H9 (cell line): ENCODE measurements at regions not wholly inside any gene's neighbourhood (a gene's known extent, or its start where the extent isn't known, plus 50 kb on each side); places are given as distances from the start of the nearest gene placed in this dataset.

Experiments
- DNase-seq: peaks from one replicate; pipeline ENCODE4 v3.0.0-alpha.2; 2017
- H2AFZ ChIP-seq: one replicate; pipeline ENCODE4 v1.6.1; 2013; ENCODE audit warnings: mild to moderate bottlenecking, low read length, control low read depth, moderate library complexity
- H2AK5ac ChIP-seq: 2 replicates; pipeline ENCODE4 v1.6.1; 2013; ENCODE audit warnings: low read length, control low read depth, mixed read lengths; ENCODE audit not compliant: insufficient read length
- H2BK120ac ChIP-seq: one replicate; pipeline ENCODE4 v1.6.1; 2013; ENCODE audit warnings: low read depth, mild to moderate bottlenecking, low read length, control low read depth, inconsistent platforms; ENCODE audit not compliant: poor library complexity, severe bottlenecking
- H2BK12ac ChIP-seq: 2 replicates; pipeline ENCODE4 v1.6.1; 2013; ENCODE audit warnings: low read length, control low read depth, mixed read lengths, low read depth; ENCODE audit not compliant: insufficient read length
- H2BK15ac ChIP-seq: 2 replicates; pipeline ENCODE4 v1.6.1; 2013; ENCODE audit warnings: low read depth, low read length, control low read depth
- H2BK20ac ChIP-seq: one replicate; pipeline ENCODE4 v1.6.1; 2013; ENCODE audit warnings: low read depth, mild to moderate bottlenecking, low read length, control low read depth, inconsistent platforms; ENCODE audit not compliant: poor library complexity, severe bottlenecking
- H2BK5ac ChIP-seq: 2 replicates; pipeline ENCODE4 v1.6.1; 2013; ENCODE audit warnings: low read length, control low read depth, mixed read lengths; ENCODE audit not compliant: insufficient read length
- H3K14ac ChIP-seq: 2 replicates; pipeline ENCODE4 v1.6.1; 2013; ENCODE audit warnings: low read length, control low read depth; ENCODE audit not compliant: insufficient read depth
- H3K18ac ChIP-seq: 2 replicates; pipeline ENCODE4 v1.6.1; 2013; ENCODE audit warnings: low read depth, mild to moderate bottlenecking, mixed read lengths, low read length, control low read depth; ENCODE audit not compliant: insufficient read length
- H3K23ac ChIP-seq: 2 replicates; pipeline ENCODE4 v1.6.1; 2013; ENCODE audit warnings: low read length, control low read depth, mixed read lengths, low read depth; ENCODE audit not compliant: insufficient read length
- H3K23me2 ChIP-seq: 2 replicates; pipeline ENCODE4 v1.6.1; 2013; ENCODE audit warnings: low read depth, mild to moderate bottlenecking, mixed read lengths, low read length, control low read depth; ENCODE audit not compliant: insufficient read length, poor library complexity, severe bottlenecking
- H3K27ac ChIP-seq: 2 replicates; pipeline ENCODE4 v1.5.1; 2013; ENCODE audit warnings: low read length, control low read depth, mixed read lengths, low read depth; ENCODE audit not compliant: insufficient read length
- H3K27me3 ChIP-seq: 2 replicates; pipeline ENCODE4 v1.6.1; 2013; ENCODE audit warnings: low read length, control low read depth, inconsistent platforms; ENCODE audit not compliant: insufficient read depth
- H3K4ac ChIP-seq: 2 replicates; pipeline ENCODE4 v1.6.1; 2013; ENCODE audit warnings: low read depth, mild to moderate bottlenecking, control low read depth, inconsistent platforms, low read length, moderate library complexity
- H3K4me1 ChIP-seq: 2 replicates; pipeline ENCODE4 v1.6.1; 2013; ENCODE audit warnings: low read length, control low read depth, inconsistent platforms; ENCODE audit not compliant: insufficient read depth
- H3K4me2 ChIP-seq: 2 replicates; pipeline ENCODE4 v1.6.1; 2013; ENCODE audit warnings: low read length, control low read depth, mixed read lengths; ENCODE audit not compliant: insufficient read length, insufficient read depth
- H3K56ac ChIP-seq: 2 replicates; pipeline ENCODE4 v1.6.1; 2013; ENCODE audit warnings: low read depth, mild to moderate bottlenecking, mixed read lengths, low read length, control low read depth; ENCODE audit not compliant: insufficient read length
- H3K79me1 ChIP-seq: 2 replicates; pipeline ENCODE4 v1.6.1; 2013; ENCODE audit warnings: low read depth, mild to moderate bottlenecking, moderate library complexity, low read length, control low read depth, inconsistent platforms; ENCODE audit not compliant: insufficient read depth, poor library complexity, severe bottlenecking
- H3K79me2 ChIP-seq: 2 replicates; pipeline ENCODE4 v1.6.1; 2013; ENCODE audit warnings: low read length, control low read depth, inconsistent platforms; ENCODE audit not compliant: insufficient read depth
- H3K9ac ChIP-seq: 2 replicates; pipeline ENCODE4 v1.6.1; 2013; ENCODE audit warnings: low read length, control low read depth, mixed read lengths; ENCODE audit not compliant: insufficient read length; ENCODE audit errors: extremely low read depth
- H3K9me3 ChIP-seq: one replicate; pipeline ENCODE4 v1.6.1; 2013; ENCODE audit warnings: low read depth, low read length, inconsistent platforms; ENCODE audit not compliant: control insufficient read depth
- H3T11ph ChIP-seq: one replicate; pipeline ENCODE4 v1.6.1; 2013; ENCODE audit warnings: mild to moderate bottlenecking, low read length, control low read depth, inconsistent platforms
- H4K20me1 ChIP-seq: one replicate; pipeline ENCODE4 v1.6.1; 2013; ENCODE audit not compliant: control insufficient read depth, insufficient read length, insufficient read depth
- H4K5ac ChIP-seq: 2 replicates; pipeline ENCODE4 v1.6.1; 2013; ENCODE audit warnings: low read depth, mild to moderate bottlenecking, mixed read lengths, low read length, control low read depth; ENCODE audit not compliant: insufficient read length
- H4K8ac ChIP-seq: replicated peaks from 2 replicates; pipeline ENCODE4 v1.6.1; 2013; ENCODE audit warnings: low read length, control low read depth, mixed read lengths, low read depth; ENCODE audit not compliant: insufficient read length
- H4K91ac ChIP-seq: 2 replicates; pipeline ENCODE4 v1.6.1; 2013; ENCODE audit warnings: low read depth, mild to moderate bottlenecking, moderate library complexity, mixed read lengths, low read length, control low read depth; ENCODE audit not compliant: insufficient read length
- H3K27ac Mint-ChIP-seq, 3 experiments: 2 replicates in 2 of 3; 3 replicates in 1 of 3; pipeline ENCODE4 v1.8.0; 2020 to 2021; ENCODE audit warnings: mixed read lengths in 3 of 3, mild to moderate bottlenecking in 1 of 3, moderate library complexity in 1 of 3
- H3K27me3 Mint-ChIP-seq: 2 replicates; pipeline ENCODE4 v1.8.0; 2021; ENCODE audit warnings: low read depth, mild to moderate bottlenecking, moderate library complexity, mixed read lengths
- H3K36me3 Mint-ChIP-seq, 3 experiments: 2 replicates in 2 of 3; 3 replicates in 1 of 3; pipeline ENCODE4 v1.8.0; 2020 to 2021; ENCODE audit warnings: low read depth in 3 of 3, mixed read lengths in 3 of 3; ENCODE audit not compliant: insufficient read depth in 1 of 3
- H3K4me1 Mint-ChIP-seq, 2 experiments: 2 replicates each; pipeline ENCODE4 v1.8.0; 2020; ENCODE audit warnings: mixed read lengths in 2 of 2
- H3K4me3 Mint-ChIP-seq, 2 experiments: 2 replicates in 1 of 2; 3 replicates in 1 of 2; pipeline ENCODE4 v1.8.0; 2020 to 2021; ENCODE audit warnings: mild to moderate bottlenecking in 2 of 2, mixed read lengths in 2 of 2, moderate library complexity in 1 of 2
- H3K9me3 Mint-ChIP-seq, 2 experiments: 2 replicates in 1 of 2; 3 replicates in 1 of 2; pipeline ENCODE4 v1.8.0; 2020; ENCODE audit warnings: mild to moderate bottlenecking in 2 of 2, mixed read lengths in 2 of 2, moderate library complexity in 1 of 2
- WGBS: extraction: QIAGEN DNeasy Blood & Tissue Kit; methylation state at CpG from one replicate; pipeline ENCODE4 v1.1.7; 2013; ENCODE audit warnings: missing lambda C conversion rate, low lambda C conversion rate, mixed read lengths; ENCODE audit not compliant: insufficient read length; ENCODE audit errors: extremely low coverage; 5-methylcytosine and 5-hydroxymethylcytosine counted together
- TF ChIP-seq, protein P1 (sequence below): fragments of 200-600 bp; sonication (generic); conservative IDR thresholded peaks from 3 replicates; pipeline ENCODE4 v1.8.0; 2021; ENCODE audit warnings: antibody characterized with exemption, mild to moderate bottlenecking

DNA sequence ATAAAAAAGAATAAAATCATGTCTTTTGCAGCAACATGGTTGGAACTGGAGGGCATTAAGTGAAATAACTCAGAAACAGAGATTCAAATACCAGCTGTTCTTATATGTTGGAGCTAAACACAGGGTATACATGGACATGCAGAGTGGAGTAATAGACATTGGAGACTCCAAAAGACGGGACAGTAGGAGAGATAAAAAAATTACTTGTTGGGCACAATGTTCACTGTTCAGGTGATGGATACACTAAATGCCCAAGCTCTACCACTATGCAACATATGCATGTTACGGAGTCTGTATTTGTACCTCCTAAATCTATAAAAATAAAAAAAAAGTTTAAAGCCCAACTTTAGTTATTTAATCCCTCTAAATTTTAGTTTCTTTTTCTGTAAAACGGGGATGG, 184.6 kb upstream of the TPK1 start:
- Mint-ChIP-seq H3K4me3 (no peak overlapping the region), H3K36me3 (no peaks in the 10 kb centered on the region), H3K4me1 (peaks cover 4% of the 10 kb centered on the region in 2 experiments), H3K9me3 (no peaks in the 10 kb centered on the region), H3K27ac (no peak overlapping the region), H3K27me3 (no peaks in the 10 kb centered on the region)
- no peak overlapping the region for H3K4ac ChIP-seq
- no peak overlapping the region for H3K14ac ChIP-seq
- H3T11ph ChIP-seq: no peak overlapping the region
- H2BK12ac ChIP-seq: no peak overlapping the region
- H2BK5ac ChIP-seq: no peak overlapping the region
- H4K91ac ChIP-seq: no peak overlapping the region
- no peak overlapping the region for H3K27ac ChIP-seq
- no CpG with 5 or more reads among the region's 3 CpGs for WGBS
- H2BK120ac ChIP-seq: no peak overlapping the region
- no peak overlapping the region for H3K4me2 ChIP-seq
- H3K4me1 ChIP-seq: no peaks in the 10 kb centered on the region
- no peaks in the 10 kb centered on the region for H4K20me1 ChIP-seq
- no peak overlapping the region for H3K18ac ChIP-seq
- no peak overlapping the region for H4K8ac ChIP-seq
- DNase-seq: no peak
- no peak overlapping the region for H3K23ac ChIP-seq
- no peak overlapping the region for H2BK20ac ChIP-seq
- H3K27me3 ChIP-seq: no peaks in the 10 kb centered on the region
- no peak overlapping the region for H3K9ac ChIP-seq
- H3K23me2 ChIP-seq: no peaks in the 10 kb centered on the region
- H2AK5ac ChIP-seq: no peak overlapping the region
- H3K56ac ChIP-seq: no peak overlapping the region
- H2BK15ac ChIP-seq: no peak overlapping the region
- no peaks in the 10 kb centered on the region for H3K9me3 ChIP-seq
- no peak overlapping the region for H4K5ac ChIP-seq
- H2AFZ ChIP-seq: no peak overlapping the region
- H3K79me2 ChIP-seq: no peaks in the 10 kb centered on the region
- H3K79me1 ChIP-seq: no peaks in the 10 kb centered on the region
- TF ChIP-seq, protein P1, sequence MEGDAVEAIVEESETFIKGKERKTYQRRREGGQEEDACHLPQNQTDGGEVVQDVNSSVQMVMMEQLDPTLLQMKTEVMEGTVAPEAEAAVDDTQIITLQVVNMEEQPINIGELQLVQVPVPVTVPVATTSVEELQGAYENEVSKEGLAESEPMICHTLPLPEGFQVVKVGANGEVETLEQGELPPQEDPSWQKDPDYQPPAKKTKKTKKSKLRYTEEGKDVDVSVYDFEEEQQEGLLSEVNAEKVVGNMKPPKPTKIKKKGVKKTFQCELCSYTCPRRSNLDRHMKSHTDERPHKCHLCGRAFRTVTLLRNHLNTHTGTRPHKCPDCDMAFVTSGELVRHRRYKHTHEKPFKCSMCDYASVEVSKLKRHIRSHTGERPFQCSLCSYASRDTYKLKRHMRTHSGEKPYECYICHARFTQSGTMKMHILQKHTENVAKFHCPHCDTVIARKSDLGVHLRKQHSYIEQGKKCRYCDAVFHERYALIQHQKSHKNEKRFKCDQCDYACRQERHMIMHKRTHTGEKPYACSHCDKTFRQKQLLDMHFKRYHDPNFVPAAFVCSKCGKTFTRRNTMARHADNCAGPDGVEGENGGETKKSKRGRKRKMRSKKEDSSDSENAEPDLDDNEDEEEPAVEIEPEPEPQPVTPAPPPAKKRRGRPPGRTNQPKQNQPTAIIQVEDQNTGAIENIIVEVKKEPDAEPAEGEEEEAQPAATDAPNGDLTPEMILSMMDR: no peak
